Activated CD4-positive, alpha-beta T cell treated with anti-CD3 and anti-CD28 coated beads, Interleukin-2, Interleukin-6, amounts not matched to agents 100 ng/mL and 50 ng/mL, durations not matched to agents 16 hours and 8 hours (primary cell): ENCODE measurements at regions not wholly inside any gene's neighbourhood (a gene's known extent, or its start where the extent isn't known, plus 50 kb on each side); places are given as distances from the start of the nearest gene placed in this dataset.
"Not testable (repeated sequence)": the region's sequence is repeated elsewhere in the genome, so short reads cannot be mapped to it uniquely, and the experiment has no call there.

Source experiments
- DNase-seq: peaks from one replicate; pipeline ENCODE4 v3.0.0-alpha.2; 2020

DNA sequence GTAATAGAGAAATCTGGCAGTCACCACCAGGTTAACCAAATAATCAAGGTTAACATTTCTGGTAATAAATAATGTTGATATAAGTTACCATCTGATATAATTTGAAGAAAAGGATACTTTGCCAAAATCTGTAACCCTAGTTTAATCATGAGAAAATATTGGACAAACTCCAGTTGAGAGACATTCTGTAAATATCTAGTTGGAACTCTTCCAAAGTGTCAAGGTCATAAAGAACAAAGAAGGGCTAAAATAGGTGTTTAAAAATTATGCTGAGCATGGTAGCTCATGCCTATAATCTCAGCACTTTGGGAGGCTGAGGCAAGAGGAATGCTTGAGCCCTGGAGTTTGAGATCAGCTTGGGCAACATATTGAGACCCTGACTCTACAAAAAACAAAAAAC, 253.3 kb downstream of the MRPS30 start:
- no peak for DNase-seq

DNA sequence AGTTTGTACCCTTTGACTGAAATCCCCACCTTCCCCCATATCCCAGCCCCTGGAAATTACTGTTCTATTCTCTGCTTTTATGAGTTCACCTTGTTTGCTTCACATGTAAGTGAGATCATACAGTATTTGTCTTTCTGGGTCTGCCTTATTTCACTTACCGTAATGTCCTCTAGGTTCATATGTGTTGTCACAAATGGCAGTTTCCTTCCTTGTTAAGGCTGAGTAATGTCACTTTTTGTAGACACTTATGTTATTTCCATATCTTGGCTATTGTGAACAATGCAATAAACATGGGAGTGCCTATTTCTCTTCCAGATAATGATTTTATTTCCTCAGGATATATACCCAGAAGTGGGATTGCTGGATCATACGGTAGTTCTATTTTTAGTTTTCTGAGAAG, 272.3 kb downstream of the MRPS30 start:
- DNase-seq = no peak

DNA sequence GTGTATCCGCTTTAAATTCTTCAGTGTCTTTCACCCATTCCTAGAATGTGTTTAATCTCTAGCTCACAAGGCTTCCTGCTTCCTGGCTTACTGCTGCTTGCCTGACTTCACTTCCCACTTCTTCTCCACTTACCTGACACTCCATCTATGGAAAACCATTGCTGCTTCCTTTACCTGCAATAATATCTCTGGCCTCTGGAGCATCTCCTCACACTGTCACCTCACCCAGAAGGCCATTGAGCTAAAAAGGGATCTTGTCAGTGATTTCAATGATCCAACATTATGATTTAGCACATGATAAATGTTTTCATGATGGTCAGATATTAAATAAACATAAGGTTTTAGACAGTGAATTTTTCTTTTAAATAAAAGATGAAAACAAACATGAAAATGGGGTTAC, 281.1 kb downstream of the MRPS30 start:
- no peak for DNase-seq

DNA sequence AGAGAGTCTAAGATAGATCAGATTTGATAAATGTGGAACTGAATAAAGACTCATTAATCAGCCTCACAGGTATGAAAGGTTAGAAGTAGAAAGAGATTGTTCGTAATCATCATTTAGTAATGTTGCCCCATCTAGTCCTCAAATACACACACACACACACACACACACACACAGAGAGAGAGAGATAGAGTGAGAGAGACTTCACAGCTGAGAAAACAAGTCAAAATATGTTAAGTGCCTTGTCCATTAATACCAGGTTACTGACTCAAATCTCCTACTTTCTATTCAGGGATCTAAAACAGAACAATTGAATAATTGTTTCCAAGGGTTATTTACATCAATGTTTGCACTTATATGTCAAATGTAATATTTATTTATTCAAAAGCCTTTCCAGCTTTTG, 284.6 kb downstream of the MRPS30 start:
- no peak for DNase-seq

DNA sequence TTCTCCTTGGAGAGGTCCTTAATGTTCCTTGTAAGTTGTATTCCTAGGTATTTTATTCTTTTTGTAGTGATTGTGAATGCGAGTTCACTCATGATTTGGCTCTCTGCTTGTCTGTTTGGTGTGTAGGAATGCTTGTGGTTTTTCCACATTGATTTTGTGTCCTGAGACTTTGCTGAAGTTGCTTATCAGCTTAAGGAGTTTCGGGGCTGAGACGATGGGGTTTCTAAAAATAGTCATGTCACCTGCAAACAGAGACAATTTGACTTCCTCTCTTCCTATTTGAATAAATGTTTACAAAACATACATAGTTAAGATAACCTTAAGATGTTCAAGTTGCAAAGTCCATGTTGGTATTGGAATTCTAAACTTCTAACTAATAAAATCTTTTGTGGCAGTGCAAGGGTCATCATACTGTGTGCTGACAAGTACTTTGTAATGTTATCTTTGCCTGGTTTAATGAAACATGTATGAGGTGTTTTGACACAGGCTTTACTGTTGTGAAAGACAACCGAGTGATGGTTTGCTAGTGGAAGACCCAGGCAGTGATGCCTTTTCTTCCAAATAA, 286.2 kb downstream of the MRPS30 start:
- no peak for DNase-seq

DNA sequence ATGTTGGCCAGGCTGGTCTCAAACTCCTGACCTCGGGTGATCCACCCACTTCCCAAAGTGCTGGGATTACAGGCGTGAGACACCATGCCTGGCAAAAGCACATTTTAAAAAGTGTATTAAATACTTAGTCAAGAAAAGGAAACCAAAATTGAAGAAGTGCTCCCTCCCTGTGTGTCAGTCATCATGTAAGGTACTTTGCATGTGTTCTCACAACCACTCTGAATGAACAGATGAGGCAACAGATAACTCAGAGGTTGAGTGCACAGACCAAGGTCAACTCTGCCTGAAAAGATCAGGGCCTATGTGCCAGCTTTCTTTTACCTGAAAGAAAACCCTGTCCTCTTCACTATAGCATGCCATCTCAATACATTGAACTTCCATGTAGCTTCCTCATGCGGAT, 289.7 kb downstream of the MRPS30 start:
- DNase-seq = no peak

DNA sequence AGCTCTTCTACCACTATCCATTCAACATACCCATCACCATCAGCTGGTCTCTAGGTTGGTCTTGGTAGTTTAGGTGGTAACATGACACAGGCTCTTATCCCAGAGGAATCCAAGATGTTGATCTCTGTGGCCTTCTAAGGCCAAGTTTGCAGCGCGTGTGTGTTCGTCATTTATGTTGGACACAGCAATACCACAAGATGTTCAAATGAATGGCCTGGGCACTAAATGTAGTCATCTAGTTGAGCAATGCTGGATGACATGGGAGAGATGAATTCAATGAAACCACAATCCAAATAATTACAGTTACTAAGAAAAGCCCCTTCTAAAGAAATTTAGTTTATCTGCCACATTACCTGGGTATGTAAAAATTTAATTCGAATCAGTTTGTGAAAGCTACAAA, 292.4 kb downstream of the MRPS30 start:
- no peak for DNase-seq

DNA sequence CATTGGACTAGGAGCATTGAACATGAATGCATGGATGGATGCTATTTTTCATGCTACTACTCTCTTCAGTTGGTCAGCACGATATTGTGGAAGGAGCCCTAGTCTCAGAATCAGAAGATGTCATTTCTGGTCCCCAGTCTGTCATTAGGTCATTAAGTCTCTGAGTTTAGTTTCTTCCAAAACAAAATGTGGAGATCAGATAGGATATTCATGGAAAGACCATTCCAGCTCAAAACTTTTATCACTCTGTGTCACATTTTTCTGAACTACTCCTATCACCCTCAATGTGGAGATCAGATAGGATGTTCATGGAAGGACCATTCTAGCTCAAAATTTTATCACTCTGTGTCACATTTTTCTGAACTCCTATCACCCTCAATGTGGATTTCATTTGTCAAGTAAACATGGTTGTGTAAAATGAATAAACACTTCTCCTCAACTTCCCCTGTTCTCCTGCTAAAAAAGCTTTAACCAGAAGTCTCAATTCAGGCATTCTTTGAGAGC, 296.8 kb downstream of the MRPS30 start:
- DNase-seq = no peak

DNA sequence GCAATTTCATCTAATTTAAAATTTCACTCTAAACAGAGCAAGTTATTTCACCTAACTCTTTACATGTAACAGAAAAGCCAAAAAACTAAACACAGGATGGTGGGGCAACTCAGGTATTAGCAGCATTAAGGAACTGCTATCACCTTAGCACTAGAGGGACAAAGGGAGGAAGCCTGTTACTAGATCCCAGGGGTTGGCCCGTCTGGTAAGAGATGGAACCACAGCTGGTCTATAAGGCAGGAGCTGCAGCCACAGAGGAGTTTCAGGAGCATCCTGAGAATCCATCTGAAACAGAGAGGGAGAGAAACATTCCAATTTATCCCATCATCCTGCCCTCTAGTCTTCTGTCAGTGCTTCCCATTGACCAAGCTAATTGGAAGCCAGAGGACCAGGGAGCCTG, 300.3 kb downstream of the MRPS30 start:
- no peak for DNase-seq

DNA sequence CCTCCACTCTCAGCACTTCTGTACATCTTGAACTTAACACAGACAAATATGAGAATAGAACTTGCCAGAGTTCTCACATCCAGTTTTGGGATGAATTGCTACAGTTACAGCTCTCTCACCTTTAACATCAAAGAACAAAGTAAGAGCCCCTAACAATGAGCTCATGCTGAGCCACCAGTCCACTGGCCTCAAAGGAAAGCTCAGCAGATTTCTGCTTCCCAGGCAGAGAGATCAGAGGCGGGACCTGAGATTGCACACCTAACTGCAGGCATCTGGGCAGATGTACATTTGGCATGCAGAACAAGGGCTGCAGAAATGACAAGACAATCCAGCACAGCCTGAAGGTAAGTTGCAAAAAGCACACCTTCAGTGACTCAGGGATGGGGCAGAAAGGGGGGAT, 300.9 kb downstream of the MRPS30 start:
- DNase-seq = no peak

DNA sequence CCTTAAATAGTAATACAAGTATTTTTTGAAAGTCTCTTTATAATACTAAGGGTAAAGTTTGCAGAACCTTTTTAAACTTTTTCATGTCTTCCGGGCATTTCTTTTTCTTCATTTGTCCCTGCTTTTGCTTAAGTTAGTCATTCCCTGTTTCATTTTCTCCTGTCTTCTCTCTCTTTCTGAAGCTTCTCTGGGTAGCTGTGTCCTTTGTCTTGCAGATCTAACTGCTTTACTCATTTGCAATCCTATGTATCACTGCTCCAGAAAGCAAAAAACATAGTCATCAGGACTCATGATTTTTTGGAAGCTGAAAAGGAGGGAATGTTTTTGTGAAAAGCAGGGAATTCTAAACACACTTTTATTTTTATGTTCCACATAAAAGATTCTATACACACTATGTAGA, 301.7 kb downstream of the MRPS30 start:
- DNase-seq = no peak

DNA sequence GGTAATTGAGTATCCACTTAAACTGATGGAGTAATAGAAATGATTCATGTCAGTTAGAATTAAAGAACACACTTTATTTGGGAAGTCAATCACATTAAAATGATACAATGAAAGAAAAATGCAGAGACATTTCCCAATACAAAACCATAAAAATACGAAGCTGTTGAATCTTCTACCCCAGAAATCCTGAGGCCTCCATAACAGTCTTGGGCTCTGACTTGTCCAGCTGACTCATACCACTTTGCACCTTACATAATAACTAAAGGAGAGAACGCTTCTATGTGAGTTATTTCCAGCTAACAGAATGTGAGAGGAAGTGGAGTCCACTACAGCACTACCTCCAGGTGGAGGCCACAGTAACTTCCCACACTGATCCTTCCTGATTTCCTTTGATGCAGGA, 305.0 kb downstream of the MRPS30 start:
- no peak for DNase-seq

DNA sequence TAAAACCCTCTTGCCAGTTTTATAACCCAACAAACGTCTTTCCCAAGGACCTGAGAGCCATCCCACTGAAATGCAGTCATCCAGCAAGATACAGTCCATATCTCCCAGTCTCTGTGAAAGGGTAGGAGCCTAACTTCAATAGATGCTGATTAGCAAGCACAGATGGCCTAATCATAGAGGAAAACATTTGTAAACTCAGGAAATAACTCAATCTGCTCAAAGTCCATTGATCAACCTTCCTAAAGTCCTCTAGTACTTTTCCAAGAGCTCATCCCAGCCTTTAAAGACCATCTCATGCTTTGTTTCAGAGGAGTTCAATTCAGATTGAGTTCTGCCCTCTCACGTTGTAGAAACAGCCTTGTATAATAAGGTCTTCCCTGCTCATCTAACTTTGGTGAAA, 324.2 kb downstream of the MRPS30 start:
- no peak for DNase-seq

DNA sequence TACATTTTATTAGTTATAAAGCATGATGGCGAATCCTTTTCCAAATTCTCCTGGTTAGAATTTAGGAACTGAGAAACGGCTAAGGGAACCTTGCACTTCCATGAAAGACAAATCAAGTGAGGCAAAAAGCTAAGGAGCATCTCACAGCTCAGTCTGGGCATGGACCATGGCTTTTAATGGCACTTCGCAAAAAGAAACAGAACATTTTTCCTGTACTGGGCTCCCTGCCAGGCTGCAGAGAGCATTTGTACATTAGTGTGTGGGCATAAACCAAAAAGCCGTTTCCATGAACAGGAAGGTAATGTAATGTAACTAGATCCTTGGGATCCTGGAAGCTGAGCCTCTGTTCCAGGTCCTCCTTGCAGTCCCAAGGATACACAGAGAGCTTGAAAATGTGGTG, 354.2 kb downstream of the MRPS30 start:
- no peak for DNase-seq

DNA sequence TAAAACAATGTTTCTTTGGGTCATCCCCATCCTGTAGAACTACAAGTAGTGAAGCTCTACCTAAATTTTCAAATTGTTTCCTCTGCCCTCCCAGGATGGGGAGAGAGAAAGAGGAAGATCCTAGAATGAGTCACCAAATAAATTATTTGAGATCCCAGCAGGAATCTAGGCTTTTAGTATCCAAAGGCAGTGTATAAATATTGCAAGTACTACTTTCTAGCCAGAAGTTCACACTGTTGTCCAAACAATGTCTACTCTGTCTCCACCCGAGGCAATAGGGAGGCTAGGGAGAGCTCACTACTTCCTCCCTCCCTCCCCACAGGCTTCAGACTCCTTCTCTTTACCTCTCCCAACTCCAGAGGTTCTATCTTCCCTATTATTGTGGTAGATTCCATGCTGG, 362.8 kb downstream of the MRPS30 start:
- no peak for DNase-seq

DNA sequence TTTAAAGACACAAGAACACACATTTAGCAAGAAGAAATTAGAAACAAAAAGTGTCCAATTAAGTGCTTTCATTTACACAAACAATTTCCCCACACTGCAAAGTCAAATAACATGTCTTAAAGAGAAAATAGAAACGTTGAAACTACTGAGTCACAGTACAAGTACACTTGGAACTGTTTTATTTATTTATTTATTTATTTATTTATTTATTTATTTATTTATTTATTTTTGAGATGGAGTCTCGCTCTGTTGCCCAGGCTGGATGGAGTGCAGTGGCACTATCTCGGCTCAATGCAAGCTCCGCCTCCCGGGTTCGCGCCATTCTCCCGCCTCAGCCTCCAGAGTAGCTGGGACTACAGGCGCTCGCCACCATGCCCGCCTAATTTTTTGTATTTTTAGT, 363.9 kb downstream of the MRPS30 start:
- DNase-seq = not testable (repeated sequence)

DNA sequence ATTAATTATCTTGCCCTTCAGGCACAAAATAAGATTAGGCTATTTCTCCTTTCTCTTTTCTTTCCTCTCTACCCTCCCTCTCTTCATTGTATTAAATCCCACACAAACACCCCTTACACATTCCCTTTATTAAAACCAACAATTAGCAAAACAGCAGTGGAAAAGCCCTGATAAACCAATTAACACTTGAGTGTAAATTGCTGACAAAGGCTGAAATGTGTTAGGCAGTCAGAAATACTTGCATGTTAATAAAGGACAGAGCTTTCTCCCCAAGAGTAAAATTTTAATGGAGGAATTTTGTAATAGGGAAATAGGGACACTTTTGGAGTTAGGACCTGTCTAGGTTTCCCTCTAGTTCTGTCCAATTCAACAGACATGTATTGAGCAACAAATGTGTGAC, 370.9 kb downstream of the MRPS30 start:
- DNase-seq = no peak

DNA sequence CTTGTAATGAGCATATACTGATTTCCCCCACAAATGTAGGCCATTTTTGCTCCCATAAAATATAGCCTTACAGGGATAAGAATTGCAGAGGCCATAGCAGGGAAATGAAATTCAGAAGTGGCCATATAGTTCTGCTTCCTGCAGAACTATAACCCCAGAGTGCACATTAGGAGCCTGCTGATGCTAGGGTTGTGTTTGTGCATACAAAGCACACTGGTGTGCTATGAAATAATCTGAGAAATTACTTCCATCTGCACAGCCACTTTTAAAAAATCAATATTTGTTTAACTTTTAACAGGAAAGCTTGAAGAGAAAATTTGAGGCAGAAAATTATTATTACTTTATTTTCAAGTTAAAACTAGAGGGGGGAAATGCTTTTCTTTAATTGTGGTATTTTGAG, 380.3 kb downstream of the MRPS30 start:
- DNase-seq = no peak

DNA sequence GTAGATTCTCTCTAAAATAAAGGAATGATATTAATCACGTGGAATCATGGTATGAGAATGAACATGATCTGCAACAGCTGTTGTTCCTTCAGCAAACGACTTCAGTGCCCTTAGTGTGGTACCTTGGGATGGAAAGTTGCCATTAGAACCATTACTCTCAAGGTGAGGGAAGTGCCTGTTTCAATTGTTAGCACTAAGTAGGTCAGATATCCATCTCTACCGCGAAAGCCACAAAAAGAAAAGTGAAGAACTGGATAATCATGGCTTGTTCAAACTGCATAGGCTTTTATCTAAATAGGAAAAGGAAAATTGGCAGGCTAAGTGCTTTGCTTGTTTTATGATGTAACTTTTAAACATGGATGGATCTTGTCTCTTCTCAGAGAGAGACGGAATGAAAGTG, 380.7 kb downstream of the MRPS30 start:
- DNase-seq = no peak

DNA sequence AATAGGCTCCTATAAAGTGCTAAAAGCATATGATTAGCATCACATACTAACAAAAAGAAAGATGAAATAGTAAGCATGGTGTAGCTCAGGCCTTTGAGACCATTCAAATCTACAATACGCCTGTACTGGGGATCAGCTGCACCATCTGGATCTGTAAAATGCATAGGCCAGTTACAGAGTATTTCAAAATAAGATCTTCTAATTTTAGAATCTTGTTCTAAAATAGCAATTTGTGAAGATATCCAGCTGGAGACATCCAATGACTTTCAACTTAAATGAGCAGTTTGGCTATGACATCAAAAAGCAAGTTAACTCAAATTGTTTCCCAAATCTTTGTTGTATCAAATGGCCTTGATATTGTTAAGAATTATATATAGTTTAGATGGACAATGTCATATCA, 386.3 kb downstream of the MRPS30 start:
- no peak for DNase-seq
